ENCODE measurements at regions not wholly inside any gene's neighbourhood (a gene's known extent, or its start where the extent isn't known, plus 50 kb on each side); places are given as distances from the start of the nearest gene placed in this dataset.

DNA sequence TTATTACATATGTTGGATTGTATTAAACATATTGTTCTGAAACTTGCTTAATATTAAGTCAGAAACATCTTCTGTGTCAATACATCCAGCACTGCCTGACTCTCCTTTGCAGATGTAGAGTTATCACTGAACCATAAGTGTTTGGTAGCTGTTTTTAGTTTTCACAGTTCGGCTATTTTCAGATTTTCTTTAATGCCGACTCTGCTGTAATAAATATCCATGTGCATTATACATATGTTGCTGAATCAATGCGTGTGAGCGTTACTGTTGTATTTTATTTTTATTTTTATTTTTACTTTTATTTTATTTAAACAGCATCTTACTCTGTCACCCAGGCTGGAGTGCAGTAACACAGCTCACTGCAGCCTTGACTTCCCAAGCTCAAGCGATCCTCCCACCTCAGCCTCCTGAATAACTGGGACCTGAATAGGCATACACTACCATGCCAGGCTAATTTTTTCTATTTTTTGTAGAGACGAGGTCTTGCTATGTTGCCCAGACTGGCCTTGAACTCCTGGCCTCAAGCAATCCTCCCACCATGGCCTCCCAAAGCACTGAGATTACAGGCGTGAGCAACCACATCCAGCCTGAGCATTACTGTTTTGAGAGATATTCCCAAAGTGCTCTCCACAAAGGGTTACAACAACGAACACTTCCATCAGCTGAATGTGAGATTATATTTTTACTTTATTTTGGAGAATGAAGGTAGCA is 50.7 kb upstream of the NOCT start:
- no peak for DNase-seq (ENCODE audit: low read depth, low spot score)
- TF ChIP-seq EZH2 (IDR thresholded peaks at IDR 0.05) (no peak), POLR2AphosphoS5 (IDR thresholded peaks at IDR 0.05; ENCODE audit: borderline replicate concordance, low read depth, low read length) (no peak), FOXP2 (optimal IDR thresholded peaks at IDR 0.05; ENCODE audit: control extremely low read depth, extremely low read length, insufficient read depth) (no peak)
- Histone ChIP-seq H3K36me3 (ENCODE audit: insufficient read depth, low read length) (no peaks in the 10 kb centered on the region), H3K9ac (ENCODE audit: insufficient read length) (no peak overlapping the region), H3K27ac (no peak overlapping the region), H3K4me3 (no peak overlapping the region), H3K9me3 (ENCODE audit: low read depth, low read length) (no peaks in the 10 kb centered on the region)

DNA sequence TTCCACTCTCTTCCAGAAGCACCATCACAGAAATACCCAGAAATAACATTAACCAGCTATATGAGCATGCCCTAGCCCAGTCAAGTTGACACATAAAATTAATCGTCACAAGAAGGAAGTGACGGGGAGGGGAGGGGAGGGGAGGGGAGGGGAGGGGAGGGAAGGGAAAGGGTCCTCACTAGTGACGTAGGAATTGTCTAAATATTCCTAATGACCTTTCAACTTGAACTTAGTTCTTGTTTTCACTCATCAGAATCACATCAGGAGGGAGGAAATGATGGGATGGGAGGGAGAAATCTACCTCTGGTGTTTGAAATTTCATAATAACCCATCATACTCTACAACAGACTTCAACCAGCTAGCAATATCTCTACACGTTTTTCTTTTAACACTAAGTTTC is 52.2 kb upstream of the NOCT start:
- TF ChIP-seq FOXP2 (optimal IDR thresholded peaks at IDR 0.05; ENCODE audit: control extremely low read depth, extremely low read length, insufficient read depth): no peak
- TF ChIP-seq EZH2 (IDR thresholded peaks at IDR 0.05): no peak
- no peak for TF ChIP-seq POLR2AphosphoS5 (IDR thresholded peaks at IDR 0.05; ENCODE audit: borderline replicate concordance, low read depth, low read length)
- Histone ChIP-seq H3K9me3 (ENCODE audit: low read depth, low read length) (no peaks in the 10 kb centered on the region), H3K27ac (no peak overlapping the region), H3K36me3 (ENCODE audit: insufficient read depth, low read length) (no peaks in the 10 kb centered on the region), H3K9ac (ENCODE audit: insufficient read length) (no peak overlapping the region), H3K4me3 (no peak overlapping the region)
- DNase-seq (ENCODE audit: low read depth, low spot score): no peak

DNA sequence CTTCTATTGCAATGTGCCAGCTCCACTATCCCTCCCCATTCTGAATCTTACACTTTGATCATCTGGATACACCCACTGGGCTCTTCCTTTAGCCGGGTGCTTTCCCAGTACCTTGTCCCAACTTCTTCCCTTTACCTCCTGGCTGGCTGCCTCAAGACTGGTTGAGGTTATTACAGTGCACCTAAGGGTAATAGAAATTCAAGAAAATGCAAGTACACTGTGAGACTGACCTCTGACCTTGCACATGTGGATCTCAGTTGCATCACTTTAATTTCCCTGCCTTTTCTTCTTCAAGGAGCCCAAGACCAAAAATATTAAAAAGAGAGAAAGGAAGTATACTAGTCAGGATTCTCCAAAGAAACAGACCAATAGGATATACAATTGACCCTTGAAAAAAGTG is 53.9 kb upstream of the NOCT start:
- DNase-seq (ENCODE audit: low read depth, low spot score): no peak
- Histone ChIP-seq H3K9ac (ENCODE audit: insufficient read length) (no peak overlapping the region), H3K27ac (no peak overlapping the region), H3K9me3 (ENCODE audit: low read depth, low read length) (no peaks in the 10 kb centered on the region), H3K36me3 (ENCODE audit: insufficient read depth, low read length) (no peaks in the 10 kb centered on the region), H3K4me3 (no peak overlapping the region)
- no peak for TF ChIP-seq POLR2AphosphoS5 (IDR thresholded peaks at IDR 0.05; ENCODE audit: borderline replicate concordance, low read depth, low read length)
- no peak for TF ChIP-seq FOXP2 (optimal IDR thresholded peaks at IDR 0.05; ENCODE audit: control extremely low read depth, extremely low read length, insufficient read depth)
- no peak for TF ChIP-seq EZH2 (IDR thresholded peaks at IDR 0.05)

DNA sequence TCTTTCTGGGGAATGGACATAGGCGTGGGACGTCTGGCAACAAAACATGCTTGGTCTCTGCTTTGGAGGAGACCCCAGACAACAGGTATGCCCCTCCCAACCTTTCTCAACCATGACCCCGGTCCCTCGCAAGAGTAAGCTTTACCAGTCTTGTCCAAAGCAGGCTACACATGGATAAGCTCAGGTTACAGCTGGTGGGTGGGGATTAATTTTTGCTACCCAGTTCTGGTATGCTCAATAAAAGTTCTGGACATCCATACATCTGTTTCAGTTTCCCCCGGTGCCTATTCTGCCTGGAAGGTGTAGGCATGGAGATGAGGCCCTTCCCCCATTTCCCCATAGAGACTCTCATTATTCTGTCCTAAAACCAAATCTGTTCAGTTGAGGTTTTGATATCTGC is 54.5 kb upstream of the NOCT start:
- H3K9me3 ChIP-seq (ENCODE audit: low read depth, low read length): no peaks in the 10 kb centered on the region
- H3K27ac ChIP-seq: no peak overlapping the region
- H3K4me3 ChIP-seq: no peak overlapping the region
- DNase-seq (ENCODE audit: low read depth, low spot score): no peak
- no peaks in the 10 kb centered on the region for H3K36me3 ChIP-seq (ENCODE audit: insufficient read depth, low read length)
- TF ChIP-seq EZH2 (IDR thresholded peaks at IDR 0.05) (no peak), POLR2AphosphoS5 (IDR thresholded peaks at IDR 0.05; ENCODE audit: borderline replicate concordance, low read depth, low read length) (no peak), FOXP2 (optimal IDR thresholded peaks at IDR 0.05; ENCODE audit: control extremely low read depth, extremely low read length, insufficient read depth) (no peak)
- H3K9ac ChIP-seq (ENCODE audit: insufficient read length): no peak overlapping the region

DNA sequence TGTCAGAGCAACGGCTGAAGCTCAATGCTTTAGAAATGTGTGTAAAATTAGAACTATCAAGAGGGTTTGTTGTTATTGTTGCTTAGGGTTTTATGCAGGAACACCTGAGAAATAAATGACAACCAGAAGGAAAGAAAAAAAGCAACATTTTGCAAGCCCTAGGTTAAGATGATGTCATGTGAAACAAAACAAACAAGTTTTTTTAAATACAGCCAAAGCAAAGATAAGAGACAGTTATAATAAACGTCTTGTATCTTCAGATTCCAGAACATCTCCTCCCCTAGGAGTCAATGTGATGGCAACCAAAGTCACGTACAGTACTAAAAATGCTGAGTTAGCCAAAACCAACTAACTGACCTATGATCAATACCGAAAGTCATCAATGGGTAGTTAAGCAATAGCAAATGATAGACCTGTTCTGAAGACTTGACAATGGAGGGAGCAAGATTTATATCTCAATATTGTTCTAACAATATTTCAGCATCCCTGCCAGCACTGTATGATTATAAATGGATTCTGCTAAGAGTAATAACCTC is 55.3 kb upstream of the NOCT start:
- Histone ChIP-seq H3K9me3 (ENCODE audit: low read depth, low read length) (no peaks in the 10 kb centered on the region), H3K9ac (ENCODE audit: insufficient read length) (no peak overlapping the region), H3K36me3 (ENCODE audit: insufficient read depth, low read length) (no peaks in the 10 kb centered on the region), H3K27ac (no peak overlapping the region), H3K4me3 (no peak overlapping the region)
- no peak for DNase-seq (ENCODE audit: low read depth, low spot score)
- TF ChIP-seq FOXP2 (optimal IDR thresholded peaks at IDR 0.05; ENCODE audit: control extremely low read depth, extremely low read length, insufficient read depth): no peak

DNA sequence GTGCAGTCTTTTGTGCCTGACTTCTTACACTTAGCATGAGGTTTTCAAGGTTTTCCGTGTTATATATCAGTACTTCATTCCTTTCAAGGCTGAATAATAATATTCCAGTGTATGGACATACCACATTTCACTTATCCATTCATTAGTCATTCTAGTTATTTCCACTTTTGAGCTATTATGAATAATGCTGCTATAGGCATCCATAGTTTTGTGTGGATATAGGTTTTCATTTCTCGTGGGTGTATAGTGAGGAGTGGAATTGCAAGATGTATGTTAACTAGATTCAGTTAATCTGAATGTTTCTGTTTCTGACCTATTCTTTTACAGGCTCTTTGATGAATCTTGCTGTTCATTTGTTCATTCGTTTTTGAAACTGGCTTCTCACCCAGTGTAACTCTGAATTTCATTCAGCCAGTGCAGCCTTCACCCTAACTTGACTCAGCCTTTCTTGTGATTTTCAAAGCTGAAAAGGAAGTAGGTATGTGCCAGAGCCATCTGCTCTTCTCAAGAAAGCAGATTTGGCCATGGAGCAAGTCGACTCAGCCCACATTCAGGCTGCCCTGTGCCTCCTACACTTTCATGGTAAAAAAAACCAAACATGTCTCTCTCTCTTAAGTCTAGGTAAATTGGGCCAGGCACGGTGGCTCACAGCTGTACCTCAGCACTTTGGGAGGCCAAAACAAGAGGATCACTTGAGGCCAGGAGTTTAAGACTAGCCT is 56.3 kb upstream of the NOCT start:
- DNase-seq (ENCODE audit: low read depth, low spot score): no peak
- Histone ChIP-seq H3K36me3 (ENCODE audit: insufficient read depth, low read length) (no peaks in the 10 kb centered on the region), H3K9me3 (ENCODE audit: low read depth, low read length) (no peaks in the 10 kb centered on the region), H3K9ac (ENCODE audit: insufficient read length) (no peak overlapping the region), H3K4me3 (no peak overlapping the region), H3K27ac (no peak overlapping the region)
- TF ChIP-seq EZH2 (IDR thresholded peaks at IDR 0.05): no peak
- TF ChIP-seq FOXP2 (optimal IDR thresholded peaks at IDR 0.05; ENCODE audit: control extremely low read depth, extremely low read length, insufficient read depth): no peak
- no peak for TF ChIP-seq POLR2AphosphoS5 (IDR thresholded peaks at IDR 0.05; ENCODE audit: borderline replicate concordance, low read depth, low read length)

DNA sequence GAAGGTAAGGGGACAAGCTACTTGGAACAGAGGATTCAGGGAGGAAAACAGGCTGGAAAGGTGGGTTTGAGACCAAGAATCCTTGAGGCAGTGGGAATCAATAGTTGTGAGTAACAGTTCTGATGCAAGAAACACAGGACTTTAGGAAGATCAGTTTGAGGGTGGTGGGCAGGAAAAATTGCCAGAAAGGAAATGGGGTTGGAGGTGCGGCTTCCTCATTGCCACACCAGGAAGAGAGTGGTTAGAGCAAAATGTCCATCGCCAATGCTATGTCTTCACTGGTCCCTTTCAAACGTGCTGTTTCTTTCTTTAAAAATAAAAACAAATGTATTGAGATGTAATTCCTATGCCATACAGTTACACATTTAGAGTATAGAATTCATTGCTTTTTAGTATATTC is 57.1 kb upstream of the NOCT start:
- DNase-seq (ENCODE audit: low read depth, low spot score): no peak
- Histone ChIP-seq H3K9me3 (ENCODE audit: low read depth, low read length) (no peaks in the 10 kb centered on the region), H3K4me3 (no peak overlapping the region), H3K36me3 (ENCODE audit: insufficient read depth, low read length) (no peaks in the 10 kb centered on the region), H3K9ac (ENCODE audit: insufficient read length) (no peak overlapping the region), H3K27ac (no peak overlapping the region)
- TF ChIP-seq FOXP2 (optimal IDR thresholded peaks at IDR 0.05; ENCODE audit: control extremely low read depth, extremely low read length, insufficient read depth): no peak
- TF ChIP-seq EZH2 (IDR thresholded peaks at IDR 0.05): no peak
- no peak for TF ChIP-seq POLR2AphosphoS5 (IDR thresholded peaks at IDR 0.05; ENCODE audit: borderline replicate concordance, low read depth, low read length)

DNA sequence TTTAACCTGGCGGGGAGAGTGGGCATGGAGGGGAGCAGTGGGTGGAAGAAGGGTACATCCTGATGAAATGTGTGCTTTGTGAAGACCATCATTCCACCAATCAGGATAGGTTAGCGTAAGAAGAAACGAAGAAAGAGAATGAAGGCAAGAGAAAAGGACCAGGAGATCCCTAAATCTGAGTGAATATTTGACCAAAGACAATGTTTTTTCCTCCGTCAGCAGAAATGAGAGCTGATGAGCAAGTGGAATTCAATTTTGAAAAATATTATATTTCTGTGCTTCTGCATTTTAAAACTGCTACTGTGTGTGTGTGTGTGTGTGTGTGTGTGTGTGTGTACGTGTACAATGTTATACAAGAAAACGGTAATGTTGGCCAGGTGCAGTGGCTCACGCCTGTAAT is 58.3 kb upstream of the NOCT start:
- Histone ChIP-seq H3K36me3 (ENCODE audit: insufficient read depth, low read length) (no peaks in the 10 kb centered on the region), H3K9ac (ENCODE audit: insufficient read length) (no peak overlapping the region), H3K9me3 (ENCODE audit: low read depth, low read length) (no peaks in the 10 kb centered on the region), H3K4me3 (no peak overlapping the region), H3K27ac (no peak overlapping the region)
- DNase-seq (ENCODE audit: low read depth, low spot score): no peak
- TF ChIP-seq POLR2AphosphoS5 (IDR thresholded peaks at IDR 0.05; ENCODE audit: borderline replicate concordance, low read depth, low read length) (no peak), FOXP2 (optimal IDR thresholded peaks at IDR 0.05; ENCODE audit: control extremely low read depth, extremely low read length, insufficient read depth) (no peak), EZH2 (IDR thresholded peaks at IDR 0.05) (no peak)
